Colonic mucosa (tissue), 4 donors: ENCODE measurements at regions not wholly inside any gene's neighbourhood (a gene's known extent, or its start where the extent isn't known, plus 50 kb on each side); places are given as distances from the start of the nearest gene placed in this dataset.

Source experiments
- DNase-seq: peaks from one replicate; pipeline ENCODE4 v3.0.0-alpha.2; 2020
- H3K27ac ChIP-seq: fragments of 200-600 bp; one replicate; pipeline ENCODE4 v1.8.0; 2021
- H3K27me3 ChIP-seq: fragments of 200-600 bp; one replicate; pipeline ENCODE4 v1.8.0; 2021
- H3K36me3 ChIP-seq: fragments of 200-600 bp; one replicate; pipeline ENCODE4 v1.8.0; 2021
- H3K4me1 ChIP-seq: fragments of 200-600 bp; one replicate; pipeline ENCODE4 v1.8.0; 2021; ENCODE audit warnings: mild to moderate bottlenecking
- H3K4me3 ChIP-seq: fragments of 200-600 bp; one replicate; pipeline ENCODE4 v1.8.0; 2021
- H3K9ac ChIP-seq, 2 donors: one replicate each; pipeline ENCODE4 v1.7.0; 2013; ENCODE audit warnings: control low read depth in 2 of 2, low read depth in 2 of 2, low read length in 2 of 2
- H3K9me3 ChIP-seq: fragments of 200-600 bp; one replicate; pipeline ENCODE4 v1.8.0; 2021
- CTCF ChIP-seq: fragments of 200-600 bp; IDR thresholded peaks from one replicate; pipeline ENCODE4 v1.8.0; 2022; ENCODE audit warnings: antibody characterized with exemption, mild to moderate bottlenecking
- intact Hi-C: fragments of 100-400 bp; cut with DNase I; formaldehyde crosslinking; loops from one replicate; pipeline ENCODE4 v1.14.1; 2022
- donor health status: healthy.
- donor health status: DM: no; HTN: no; CAD: no.
- donor health status: DM: no; HTN: no; CAD: no.

GRCh38 chr9:109699019-109699418, 81.0 kb upstream of the PALM2AKAP2 start:
- no peak overlapping the region for H3K9ac ChIP-seq
- DNase-seq = no peak
- H3K9me3 ChIP-seq = no peaks in the 10 kb centered on the region
- H3K4me1 ChIP-seq = no peaks in the 10 kb centered on the region
- no peak overlapping the region for H3K4me3 ChIP-seq
- intact Hi-C loops = no loop called here
- no peak overlapping the region for H3K27ac ChIP-seq
- no peaks in the 10 kb centered on the region for H3K36me3 ChIP-seq
- no peak for TF ChIP-seq CTCF
- no peaks in the 10 kb centered on the region for H3K27me3 ChIP-seq

GRCh38 chr9:109704546-109704945, 75.5 kb upstream of the PALM2AKAP2 start:
- no peaks in the 10 kb centered on the region for H3K4me1 ChIP-seq
- no peak overlapping the region for H3K4me3 ChIP-seq
- no peaks in the 10 kb centered on the region for H3K27me3 ChIP-seq
- H3K9me3 ChIP-seq = no peaks in the 10 kb centered on the region
- H3K27ac ChIP-seq = no peak overlapping the region
- no peak overlapping the region for H3K9ac ChIP-seq
- intact Hi-C loops = no loop called here
- TF ChIP-seq CTCF = no peak
- no peaks in the 10 kb centered on the region for H3K36me3 ChIP-seq
- DNase-seq = no peak

- H3K9me3 ChIP-seq = no peaks in the 10 kb centered on the region
- no peak for DNase-seq
- no peaks in the 10 kb centered on the region for H3K27me3 ChIP-seq
- H3K4me3 ChIP-seq = no peak overlapping the region
- H3K36me3 ChIP-seq = no peaks in the 10 kb centered on the region
- no peaks in the 10 kb centered on the region for H3K4me1 ChIP-seq
- no peak overlapping the region for H3K27ac ChIP-seq
- intact Hi-C loops = no loop called here
- no peak for TF ChIP-seq CTCF
- H3K9ac ChIP-seq = no peak overlapping the region
Observed at GRCh38 chr9:109705515-109705914, 74.5 kb upstream of the PALM2AKAP2 start.

- DNase-seq = no peak
- no peaks in the 10 kb centered on the region for H3K9me3 ChIP-seq
- H3K27me3 ChIP-seq = no peaks in the 10 kb centered on the region
- no peaks in the 10 kb centered on the region for H3K36me3 ChIP-seq
- no peak overlapping the region for H3K9ac ChIP-seq
- TF ChIP-seq CTCF = no peak
- H3K4me3 ChIP-seq = no peak overlapping the region
- intact Hi-C loops = no loop called here
- H3K4me1 ChIP-seq = no peaks in the 10 kb centered on the region
- H3K27ac ChIP-seq = no peak overlapping the region
Observed at GRCh38 chr9:109707355-109707754, 72.6 kb upstream of the PALM2AKAP2 start.

GRCh38 chr9:109708451-109708945, 71.5 kb upstream of the PALM2AKAP2 start:
- Histone ChIP-seq H3K9ac (no peak overlapping the region), H3K27ac (no peak overlapping the region), H3K27me3 (no peaks in the 10 kb centered on the region), H3K4me3 (no peak overlapping the region), H3K36me3 (no peaks in the 10 kb centered on the region), H3K9me3 (no peaks in the 10 kb centered on the region), H3K4me1 (no peaks in the 10 kb centered on the region)
- intact Hi-C loops = no loop called here
- no peak for TF ChIP-seq CTCF
- no peak for DNase-seq

- no peak for DNase-seq
- intact Hi-C loops = no loop called here
Observed at GRCh38 chr9:109709866-109710265, 70.1 kb upstream of the PALM2AKAP2 start.

More at GRCh38 chr9:109709866-109710265, 70.1 kb upstream of the PALM2AKAP2 start:
- H3K27me3 ChIP-seq = no peaks in the 10 kb centered on the region
- H3K36me3 ChIP-seq = no peaks in the 10 kb centered on the region
- H3K4me3 ChIP-seq = no peak overlapping the region
- H3K27ac ChIP-seq = no peak overlapping the region
- H3K9ac ChIP-seq = no peak overlapping the region
- no peaks in the 10 kb centered on the region for H3K4me1 ChIP-seq
- H3K9me3 ChIP-seq = no peaks in the 10 kb centered on the region
- no peak for TF ChIP-seq CTCF
